ENCODE measurements at regions not wholly inside any gene's neighbourhood (a gene's known extent, or its start where the extent isn't known, plus 50 kb on each side); places are given as distances from the start of the nearest gene placed in this dataset.

DNA sequence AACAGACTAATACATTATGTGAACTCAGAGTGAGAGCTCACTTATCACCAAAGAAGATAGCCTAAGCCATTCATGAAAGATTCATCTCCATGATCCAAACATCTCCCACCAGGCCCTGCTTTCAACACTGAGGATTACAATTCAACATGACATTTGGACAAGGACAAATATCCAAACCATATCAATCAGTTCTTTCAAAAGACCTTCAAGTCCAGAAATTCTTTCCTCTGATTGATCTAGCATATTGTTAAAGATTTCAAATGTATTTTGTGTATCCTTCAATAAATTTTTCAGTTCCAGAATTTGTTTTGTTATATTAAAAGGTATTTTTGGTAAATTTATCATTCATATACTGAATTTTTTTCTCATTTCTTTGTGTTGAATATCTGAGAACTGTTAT lies 1055.8 kb downstream of the SLC6A15 start:
- Histone ChIP-seq H3K27ac (ENCODE audit: low read depth in 1 of 2, low read length in 2 of 2) (no peak overlapping the region), H2AFZ (ENCODE audit: insufficient read depth, low read depth, low read length, poor library complexity, severe bottlenecking) (no peak overlapping the region), H3K4me3 (replicated peaks in 1 of 3; ENCODE audit: low read depth in 2 of 3, low read length in 3 of 3) (no peak overlapping the region), H3K9me3 (replicated peaks in 1 of 2; ENCODE audit: control insufficient read depth in 1 of 2, insufficient read depth in 1 of 2, low read length in 2 of 2) (peaks cover 22 to 32% of the 10 kb centered on the region in 2 donors), H3K27me3 (ENCODE audit: control insufficient read depth in 2 of 2, insufficient read depth in 2 of 2, low read length in 2 of 2) (no peaks in the 10 kb centered on the region), H4K20me1 (ENCODE audit: insufficient read depth, low read length) (no peaks in the 10 kb centered on the region), H3K9ac (ENCODE audit: insufficient read depth, low read length, poor library complexity, severe bottlenecking) (no peak overlapping the region), H3K4me1 (ENCODE audit: control insufficient read depth in 1 of 2, insufficient read depth in 2 of 2, low read length in 2 of 2) (no peaks in the 10 kb centered on the region), H3K36me3 (replicated peaks in 1 of 2; ENCODE audit: control insufficient read depth in 1 of 2, insufficient read depth in 2 of 2, low read length in 2 of 2) (no peaks in the 10 kb centered on the region), H3K79me2 (ENCODE audit: insufficient read depth, low read length) (no peaks in the 10 kb centered on the region), H3K4me2 (replicated peaks; ENCODE audit: extremely low read depth, low read length, poor library complexity, severe bottlenecking) (no peak overlapping the region)
- Mint-ChIP-seq H3K4me1 (no peaks in the 10 kb centered on the region), H3K27me3 (ENCODE audit: low read depth in 3 of 3) (no peaks in the 10 kb centered on the region), H3K36me3 (no peaks in the 10 kb centered on the region), H3K9me3 (peaks cover 2 to 23% (median 19%) of the 10 kb centered on the region in 7 donors), H3K4me3 (no peak overlapping the region), H3K27ac (no peak overlapping the region)
- intact Hi-C loops (cut with micrococcal nuclease), result no loop called here
- TF ChIP-seq, protein P1, sequence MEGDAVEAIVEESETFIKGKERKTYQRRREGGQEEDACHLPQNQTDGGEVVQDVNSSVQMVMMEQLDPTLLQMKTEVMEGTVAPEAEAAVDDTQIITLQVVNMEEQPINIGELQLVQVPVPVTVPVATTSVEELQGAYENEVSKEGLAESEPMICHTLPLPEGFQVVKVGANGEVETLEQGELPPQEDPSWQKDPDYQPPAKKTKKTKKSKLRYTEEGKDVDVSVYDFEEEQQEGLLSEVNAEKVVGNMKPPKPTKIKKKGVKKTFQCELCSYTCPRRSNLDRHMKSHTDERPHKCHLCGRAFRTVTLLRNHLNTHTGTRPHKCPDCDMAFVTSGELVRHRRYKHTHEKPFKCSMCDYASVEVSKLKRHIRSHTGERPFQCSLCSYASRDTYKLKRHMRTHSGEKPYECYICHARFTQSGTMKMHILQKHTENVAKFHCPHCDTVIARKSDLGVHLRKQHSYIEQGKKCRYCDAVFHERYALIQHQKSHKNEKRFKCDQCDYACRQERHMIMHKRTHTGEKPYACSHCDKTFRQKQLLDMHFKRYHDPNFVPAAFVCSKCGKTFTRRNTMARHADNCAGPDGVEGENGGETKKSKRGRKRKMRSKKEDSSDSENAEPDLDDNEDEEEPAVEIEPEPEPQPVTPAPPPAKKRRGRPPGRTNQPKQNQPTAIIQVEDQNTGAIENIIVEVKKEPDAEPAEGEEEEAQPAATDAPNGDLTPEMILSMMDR (IDR thresholded peaks at IDR 0.05), result no peak
- no peak for DNase-seq

DNA sequence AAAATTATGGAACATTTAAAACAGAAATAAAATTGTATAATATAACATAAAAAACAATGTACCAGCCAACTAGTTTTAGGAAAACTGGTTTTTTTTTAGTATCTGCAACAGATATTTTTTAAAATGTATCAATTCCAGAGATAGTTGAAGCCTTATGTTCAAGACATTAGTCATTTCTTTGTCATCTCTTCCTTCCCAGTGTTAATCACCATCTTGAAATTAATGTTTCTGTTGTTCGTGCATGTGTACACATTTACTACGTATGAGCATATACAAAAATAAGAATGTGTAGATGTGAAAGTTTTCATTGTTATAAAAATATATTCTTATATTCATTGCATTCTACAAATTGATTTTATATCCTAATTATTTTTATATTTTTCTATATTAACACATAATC lies 1062.1 kb downstream of the SLC6A15 start:
- H3K36me3 Mint-ChIP-seq, result no peaks in the 10 kb centered on the region
- no peak overlapping the region for H2AFZ ChIP-seq (ENCODE audit: insufficient read depth, low read depth, low read length, poor library complexity, severe bottlenecking)
- H4K20me1 ChIP-seq (ENCODE audit: insufficient read depth, low read length), result no peaks in the 10 kb centered on the region
- no peak overlapping the region for H3K9ac ChIP-seq (ENCODE audit: insufficient read depth, low read length, poor library complexity, severe bottlenecking)
- no CpG with 5 or more reads among the region's 2 CpGs for WGBS (ENCODE audit: insufficient coverage)
- no peaks in the 10 kb centered on the region for H3K4me1 Mint-ChIP-seq
- H3K9me3 Mint-ChIP-seq, result peaks cover 0 to 10% (median 2%) of the 10 kb centered on the region in 7 donors
- no peaks in the 10 kb centered on the region for H3K36me3 ChIP-seq (replicated peaks in 1 of 2; ENCODE audit: control insufficient read depth in 1 of 2, insufficient read depth in 2 of 2, low read length in 2 of 2)
- H3K27me3 ChIP-seq (ENCODE audit: control insufficient read depth in 2 of 2, insufficient read depth in 2 of 2, low read length in 2 of 2), result no peaks in the 10 kb centered on the region
- peaks cover 3 to 5% of the 10 kb centered on the region in 2 donors for H3K9me3 ChIP-seq (replicated peaks in 1 of 2; ENCODE audit: control insufficient read depth in 1 of 2, insufficient read depth in 1 of 2, low read length in 2 of 2)
- H3K4me1 ChIP-seq (ENCODE audit: control insufficient read depth in 1 of 2, insufficient read depth in 2 of 2, low read length in 2 of 2), result no peaks in the 10 kb centered on the region
- DNase-seq, result no peak
- H3K79me2 ChIP-seq (ENCODE audit: insufficient read depth, low read length), result no peaks in the 10 kb centered on the region
- no peak overlapping the region for H3K4me2 ChIP-seq (replicated peaks; ENCODE audit: extremely low read depth, low read length, poor library complexity, severe bottlenecking)
- no peaks in the 10 kb centered on the region for H3K27me3 Mint-ChIP-seq (ENCODE audit: low read depth in 3 of 3)
- no peak overlapping the region for H3K4me3 Mint-ChIP-seq
- H3K27ac Mint-ChIP-seq, result no peak overlapping the region
- no peak overlapping the region for H3K4me3 ChIP-seq (replicated peaks in 1 of 3; ENCODE audit: low read depth in 2 of 3, low read length in 3 of 3)
- no peak overlapping the region for H3K27ac ChIP-seq (ENCODE audit: low read depth in 1 of 2, low read length in 2 of 2)
- TF ChIP-seq, protein P1 (IDR thresholded peaks at IDR 0.05), result no peak
- intact Hi-C loops (cut with micrococcal nuclease), result no loop called here

Data from CD14-positive monocyte (primary cell).